SK-N-SH (cell line): ENCODE measurements at regions not wholly inside any gene's neighbourhood (a gene's known extent, or its start where the extent isn't known, plus 50 kb on each side); places are given as distances from the start of the nearest gene placed in this dataset.

Experiments used
- CHD2 ChIP-seq: fragments of 150-350 bp; IDR thresholded peaks from 2 replicates; pipeline ENCODE4 v1.6.1; 2018; ENCODE audit warnings: low read length; ENCODE audit not compliant: partially characterized antibody
- FOXM1 ChIP-seq: IDR thresholded peaks from 2 replicates; pipeline ENCODE4 v1.4.0; 2012; ENCODE audit warnings: low read depth, mild to moderate bottlenecking
- NFIC ChIP-seq: IDR thresholded peaks from 2 replicates; pipeline ENCODE4 v1.4.0; 2012; ENCODE audit warnings: borderline replicate concordance
- POLR2AphosphoS5 ChIP-seq: IDR thresholded peaks from 2 replicates; pipeline ENCODE4 v1.6.1; 2012; ENCODE audit warnings: low read depth, low read length
- RCOR1 ChIP-seq: fragments of 150-350 bp; IDR thresholded peaks from 2 replicates; pipeline ENCODE4 v1.6.1; 2017; ENCODE audit warnings: antibody characterized with exemption, low read length
- RFX5 ChIP-seq: IDR thresholded peaks from 2 replicates; pipeline ENCODE4 v1.6.1; 2012; ENCODE audit warnings: mild to moderate bottlenecking, improper control_type of control experiment, low read length
- TCF12 ChIP-seq: IDR thresholded peaks from 2 replicates; pipeline ENCODE4 v1.4.0; 2012
- YY1 ChIP-seq: IDR thresholded peaks from 2 replicates; pipeline ENCODE4 v1.4.0; 2012; ENCODE audit warnings: low read depth, mild to moderate bottlenecking
- TF ChIP-seq, protein P1 (sequence below): fragments of 200-600 bp; sonication (generic); IDR thresholded peaks from 2 replicates; pipeline ENCODE4 v1.6.1; 2017; ENCODE audit warnings: antibody characterized with exemption, mild to moderate bottlenecking, moderate library complexity
- TF ChIP-seq, protein P2 (sequence below): fragments of 150-350 bp; IDR thresholded peaks from 2 replicates; pipeline ENCODE4 v1.6.1; 2017; ENCODE audit warnings: antibody characterized with exemption, low read length, low read depth, borderline replicate concordance
- TF ChIP-seq, protein P3 (sequence below): IDR thresholded peaks from 2 replicates; pipeline ENCODE4 v1.6.1; 2012; ENCODE audit warnings: mild to moderate bottlenecking, low read depth, low read length, moderate library complexity
- TF ChIP-seq, protein P4 (sequence below): IDR thresholded peaks from 2 replicates; pipeline ENCODE4 v1.4.0; 2012; ENCODE audit warnings: low read depth
- TF ChIP-seq, protein P5 (sequence below): IDR thresholded peaks from 2 replicates; pipeline ENCODE4 v1.4.0; 2012; ENCODE audit warnings: low read depth, borderline replicate concordance

DNA sequence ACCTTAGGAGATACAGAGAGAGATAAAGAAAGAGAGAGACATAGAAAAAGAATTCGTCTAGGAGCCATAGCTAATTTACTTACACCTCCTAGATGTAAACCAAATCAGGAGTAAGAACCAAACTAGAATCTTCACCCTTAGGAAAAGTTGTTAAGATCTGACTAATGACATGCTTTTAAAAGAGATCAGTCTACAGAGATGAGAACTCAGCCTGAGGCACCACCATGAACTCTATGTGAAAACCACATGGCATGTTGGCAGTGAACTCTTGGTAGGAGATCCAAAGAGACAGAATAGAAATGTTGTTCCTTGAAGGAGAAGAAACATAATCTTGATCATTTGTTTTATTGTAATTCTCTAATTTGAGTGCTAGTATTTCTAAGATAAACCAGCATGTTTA is 585.4 kb upstream of the ID2 start:
- TF ChIP-seq, protein P1, sequence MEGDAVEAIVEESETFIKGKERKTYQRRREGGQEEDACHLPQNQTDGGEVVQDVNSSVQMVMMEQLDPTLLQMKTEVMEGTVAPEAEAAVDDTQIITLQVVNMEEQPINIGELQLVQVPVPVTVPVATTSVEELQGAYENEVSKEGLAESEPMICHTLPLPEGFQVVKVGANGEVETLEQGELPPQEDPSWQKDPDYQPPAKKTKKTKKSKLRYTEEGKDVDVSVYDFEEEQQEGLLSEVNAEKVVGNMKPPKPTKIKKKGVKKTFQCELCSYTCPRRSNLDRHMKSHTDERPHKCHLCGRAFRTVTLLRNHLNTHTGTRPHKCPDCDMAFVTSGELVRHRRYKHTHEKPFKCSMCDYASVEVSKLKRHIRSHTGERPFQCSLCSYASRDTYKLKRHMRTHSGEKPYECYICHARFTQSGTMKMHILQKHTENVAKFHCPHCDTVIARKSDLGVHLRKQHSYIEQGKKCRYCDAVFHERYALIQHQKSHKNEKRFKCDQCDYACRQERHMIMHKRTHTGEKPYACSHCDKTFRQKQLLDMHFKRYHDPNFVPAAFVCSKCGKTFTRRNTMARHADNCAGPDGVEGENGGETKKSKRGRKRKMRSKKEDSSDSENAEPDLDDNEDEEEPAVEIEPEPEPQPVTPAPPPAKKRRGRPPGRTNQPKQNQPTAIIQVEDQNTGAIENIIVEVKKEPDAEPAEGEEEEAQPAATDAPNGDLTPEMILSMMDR = no peak
- no peak for TF ChIP-seq NFIC
- no peak for TF ChIP-seq POLR2AphosphoS5
- TF ChIP-seq, protein P2, sequence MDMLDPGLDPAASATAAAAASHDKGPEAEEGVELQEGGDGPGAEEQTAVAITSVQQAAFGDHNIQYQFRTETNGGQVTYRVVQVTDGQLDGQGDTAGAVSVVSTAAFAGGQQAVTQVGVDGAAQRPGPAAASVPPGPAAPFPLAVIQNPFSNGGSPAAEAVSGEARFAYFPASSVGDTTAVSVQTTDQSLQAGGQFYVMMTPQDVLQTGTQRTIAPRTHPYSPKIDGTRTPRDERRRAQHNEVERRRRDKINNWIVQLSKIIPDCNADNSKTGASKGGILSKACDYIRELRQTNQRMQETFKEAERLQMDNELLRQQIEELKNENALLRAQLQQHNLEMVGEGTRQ = no peak
- no peak for TF ChIP-seq CHD2
- TF ChIP-seq, protein P3, sequence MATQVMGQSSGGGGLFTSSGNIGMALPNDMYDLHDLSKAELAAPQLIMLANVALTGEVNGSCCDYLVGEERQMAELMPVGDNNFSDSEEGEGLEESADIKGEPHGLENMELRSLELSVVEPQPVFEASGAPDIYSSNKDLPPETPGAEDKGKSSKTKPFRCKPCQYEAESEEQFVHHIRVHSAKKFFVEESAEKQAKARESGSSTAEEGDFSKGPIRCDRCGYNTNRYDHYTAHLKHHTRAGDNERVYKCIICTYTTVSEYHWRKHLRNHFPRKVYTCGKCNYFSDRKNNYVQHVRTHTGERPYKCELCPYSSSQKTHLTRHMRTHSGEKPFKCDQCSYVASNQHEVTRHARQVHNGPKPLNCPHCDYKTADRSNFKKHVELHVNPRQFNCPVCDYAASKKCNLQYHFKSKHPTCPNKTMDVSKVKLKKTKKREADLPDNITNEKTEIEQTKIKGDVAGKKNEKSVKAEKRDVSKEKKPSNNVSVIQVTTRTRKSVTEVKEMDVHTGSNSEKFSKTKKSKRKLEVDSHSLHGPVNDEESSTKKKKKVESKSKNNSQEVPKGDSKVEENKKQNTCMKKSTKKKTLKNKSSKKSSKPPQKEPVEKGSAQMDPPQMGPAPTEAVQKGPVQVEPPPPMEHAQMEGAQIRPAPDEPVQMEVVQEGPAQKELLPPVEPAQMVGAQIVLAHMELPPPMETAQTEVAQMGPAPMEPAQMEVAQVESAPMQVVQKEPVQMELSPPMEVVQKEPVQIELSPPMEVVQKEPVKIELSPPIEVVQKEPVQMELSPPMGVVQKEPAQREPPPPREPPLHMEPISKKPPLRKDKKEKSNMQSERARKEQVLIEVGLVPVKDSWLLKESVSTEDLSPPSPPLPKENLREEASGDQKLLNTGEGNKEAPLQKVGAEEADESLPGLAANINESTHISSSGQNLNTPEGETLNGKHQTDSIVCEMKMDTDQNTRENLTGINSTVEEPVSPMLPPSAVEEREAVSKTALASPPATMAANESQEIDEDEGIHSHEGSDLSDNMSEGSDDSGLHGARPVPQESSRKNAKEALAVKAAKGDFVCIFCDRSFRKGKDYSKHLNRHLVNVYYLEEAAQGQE = no peak
- TF ChIP-seq, protein P4, sequence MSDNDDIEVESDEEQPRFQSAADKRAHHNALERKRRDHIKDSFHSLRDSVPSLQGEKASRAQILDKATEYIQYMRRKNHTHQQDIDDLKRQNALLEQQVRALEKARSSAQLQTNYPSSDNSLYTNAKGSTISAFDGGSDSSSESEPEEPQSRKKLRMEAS = no peak
- TF ChIP-seq YY1 = no peak
- TF ChIP-seq RCOR1 = no peak
- no peak for TF ChIP-seq RFX5
- no peak for TF ChIP-seq FOXM1
- no peak for TF ChIP-seq TCF12
- TF ChIP-seq, protein P5, sequence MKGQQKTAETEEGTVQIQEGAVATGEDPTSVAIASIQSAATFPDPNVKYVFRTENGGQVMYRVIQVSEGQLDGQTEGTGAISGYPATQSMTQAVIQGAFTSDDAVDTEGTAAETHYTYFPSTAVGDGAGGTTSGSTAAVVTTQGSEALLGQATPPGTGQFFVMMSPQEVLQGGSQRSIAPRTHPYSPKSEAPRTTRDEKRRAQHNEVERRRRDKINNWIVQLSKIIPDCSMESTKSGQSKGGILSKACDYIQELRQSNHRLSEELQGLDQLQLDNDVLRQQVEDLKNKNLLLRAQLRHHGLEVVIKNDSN = no peak
